Mononuclear cell (primary cell): ENCODE measurements at regions not wholly inside any gene's neighbourhood (a gene's known extent, or its start where the extent isn't known, plus 50 kb on each side); places are given as distances from the start of the nearest gene placed in this dataset.

Experiments
- H3K27me3 ChIP-seq: 2 replicates; pipeline ENCODE4 v1.6.0; 2011; ENCODE audit warnings: low read length, control low read depth; ENCODE audit not compliant: insufficient read depth
- H3K4me1 ChIP-seq: 2 replicates; pipeline ENCODE4 v1.5.1; 2011; ENCODE audit warnings: mild to moderate bottlenecking, low read length, control low read depth; ENCODE audit not compliant: insufficient read depth
- H3K4me3 ChIP-seq: 2 replicates; pipeline ENCODE4 v1.5.1; 2011; ENCODE audit warnings: mild to moderate bottlenecking, low read length, moderate library complexity
- H3K9me3 ChIP-seq: 2 replicates; pipeline ENCODE4 v1.5.1; 2011; ENCODE audit warnings: low read depth, mild to moderate bottlenecking, control low read depth, low read length

- Histone ChIP-seq H3K4me1 (no peaks in the 10 kb centered on the region), H3K4me3 (no peak overlapping the region), H3K27me3 (peaks cover 35% of the 10 kb centered on the region), H3K9me3 (no peaks in the 10 kb centered on the region)
These were observed 330.6 kb upstream of the F9 start for GRCh38 chrX:139199933-139200332.

GRCh38 chrX:139198936-139199335 lies 331.6 kb upstream of the F9 start:
- Histone ChIP-seq H3K4me3 (no peak overlapping the region), H3K27me3 (peaks cover 41% of the 10 kb centered on the region), H3K9me3 (no peaks in the 10 kb centered on the region), H3K4me1 (no peaks in the 10 kb centered on the region)

- no peaks in the 10 kb centered on the region for H3K9me3 ChIP-seq
- H3K27me3 ChIP-seq, result peaks cover 30% of the 10 kb centered on the region
- H3K4me3 ChIP-seq, result no peak overlapping the region
- H3K4me1 ChIP-seq, result no peaks in the 10 kb centered on the region
These were observed 333.6 kb upstream of the F9 start for GRCh38 chrX:139196890-139197289.

GRCh38 chrX:139194571-139195280 lies 335.8 kb upstream of the F9 start:
- no peaks in the 10 kb centered on the region for H3K4me1 ChIP-seq
- H3K4me3 ChIP-seq, result no peak overlapping the region
- peaks cover 24% of the 10 kb centered on the region for H3K27me3 ChIP-seq
- no peaks in the 10 kb centered on the region for H3K9me3 ChIP-seq

- H3K4me3 ChIP-seq, result no peak overlapping the region
- H3K4me1 ChIP-seq, result no peaks in the 10 kb centered on the region
- no peaks in the 10 kb centered on the region for H3K9me3 ChIP-seq
- H3K27me3 ChIP-seq, result peaks cover 24% of the 10 kb centered on the region
These were observed 338.1 kb upstream of the F9 start for GRCh38 chrX:139192386-139192961.

- Histone ChIP-seq H3K4me3 (no peak overlapping the region), H3K4me1 (no peaks in the 10 kb centered on the region), H3K9me3 (no peaks in the 10 kb centered on the region), H3K27me3 (peaks cover 24% of the 10 kb centered on the region)
These were observed 338.7 kb upstream of the F9 start for GRCh38 chrX:139191746-139192385.

GRCh38 chrX:139191286-139191685 lies 339.3 kb upstream of the F9 start:
- no peaks in the 10 kb centered on the region for H3K9me3 ChIP-seq
- peaks cover 22% of the 10 kb centered on the region for H3K27me3 ChIP-seq
- no peaks in the 10 kb centered on the region for H3K4me1 ChIP-seq
- no peak overlapping the region for H3K4me3 ChIP-seq

- no peak overlapping the region for H3K4me3 ChIP-seq
- H3K4me1 ChIP-seq, result no peaks in the 10 kb centered on the region
- H3K27me3 ChIP-seq, result no peaks in the 10 kb centered on the region
- no peaks in the 10 kb centered on the region for H3K9me3 ChIP-seq
These were observed 342.8 kb upstream of the F9 start for GRCh38 chrX:139187738-139188137.

- no peak overlapping the region for H3K4me3 ChIP-seq
- H3K4me1 ChIP-seq, result no peaks in the 10 kb centered on the region
- no peaks in the 10 kb centered on the region for H3K27me3 ChIP-seq
- H3K9me3 ChIP-seq, result no peaks in the 10 kb centered on the region
These were observed 343.5 kb upstream of the F9 start for GRCh38 chrX:139186991-139187390.

- Histone ChIP-seq H3K4me3 (no peak overlapping the region), H3K4me1 (no peaks in the 10 kb centered on the region), H3K9me3 (no peaks in the 10 kb centered on the region), H3K27me3 (no peaks in the 10 kb centered on the region)
These were observed 350.9 kb upstream of the F9 start for GRCh38 chrX:139179592-139179991.

- Histone ChIP-seq H3K9me3 (no peaks in the 10 kb centered on the region), H3K4me1 (no peaks in the 10 kb centered on the region), H3K4me3 (no peak overlapping the region), H3K27me3 (no peaks in the 10 kb centered on the region)
These were observed 351.6 kb upstream of the F9 start for GRCh38 chrX:139178980-139179379.

- Histone ChIP-seq H3K4me1 (no peaks in the 10 kb centered on the region), H3K27me3 (no peaks in the 10 kb centered on the region), H3K4me3 (no peak overlapping the region), H3K9me3 (no peaks in the 10 kb centered on the region)
These were observed 357.8 kb upstream of the F9 start for GRCh38 chrX:139172731-139173130.

GRCh38 chrX:139170526-139171173 lies 359.9 kb upstream of the F9 start:
- no peak overlapping the region for H3K4me3 ChIP-seq
- no peaks in the 10 kb centered on the region for H3K27me3 ChIP-seq
- H3K4me1 ChIP-seq, result no peaks in the 10 kb centered on the region
- H3K9me3 ChIP-seq, result no peaks in the 10 kb centered on the region

- Histone ChIP-seq H3K4me1 (no peaks in the 10 kb centered on the region), H3K4me3 (no peak overlapping the region), H3K9me3 (no peaks in the 10 kb centered on the region), H3K27me3 (no peaks in the 10 kb centered on the region)
These were observed 363.3 kb upstream of the F9 start for GRCh38 chrX:139167282-139167681.

GRCh38 chrX:139158256-139158655 lies 372.3 kb upstream of the F9 start:
- H3K9me3 ChIP-seq, result no peaks in the 10 kb centered on the region
- H3K27me3 ChIP-seq, result no peaks in the 10 kb centered on the region
- no peaks in the 10 kb centered on the region for H3K4me1 ChIP-seq
- H3K4me3 ChIP-seq, result no peak overlapping the region
